ENCODE measurements at regions not wholly inside any gene's neighbourhood (a gene's known extent, or its start where the extent isn't known, plus 50 kb on each side); places are given as distances from the start of the nearest gene placed in this dataset.
"Not testable (repeated sequence)": the region's sequence is repeated elsewhere in the genome, so short reads cannot be mapped to it uniquely, and the experiment has no call there.

- TF ChIP-seq POLR2A (IDR thresholded peaks at IDR 0.05; ENCODE audit: low read depth, low read length) (no peak), POLR2AphosphoS5 (IDR thresholded peaks at IDR 0.05; ENCODE audit: low read depth, low read length) (no peak), TAF1 (IDR thresholded peaks at IDR 0.05; ENCODE audit: borderline replicate concordance, low read depth, low read length) (no peak)
- FAIRE-seq, result no peak
- no peak for DNase-seq (ENCODE audit: insufficient read length)
Observed at GRCh38 chr12:131279281-131279921, 325.7 kb downstream of the ADGRD1 start.

GRCh38 chr12:131280426-131280825 is 326.7 kb downstream of the ADGRD1 start:
- TF ChIP-seq TAF1 (IDR thresholded peaks at IDR 0.05; ENCODE audit: borderline replicate concordance, low read depth, low read length), result no peak
- TF ChIP-seq POLR2A (IDR thresholded peaks at IDR 0.05; ENCODE audit: low read depth, low read length), result no peak
- no peak for TF ChIP-seq POLR2AphosphoS5 (IDR thresholded peaks at IDR 0.05; ENCODE audit: low read depth, low read length)
- no peak for FAIRE-seq
- DNase-seq (ENCODE audit: insufficient read length), result no peak

- FAIRE-seq, result no peak
- no peak for DNase-seq (ENCODE audit: insufficient read length)
- TF ChIP-seq TAF1 (IDR thresholded peaks at IDR 0.05; ENCODE audit: borderline replicate concordance, low read depth, low read length), result no peak
- no peak for TF ChIP-seq POLR2A (IDR thresholded peaks at IDR 0.05; ENCODE audit: low read depth, low read length)
- TF ChIP-seq POLR2AphosphoS5 (IDR thresholded peaks at IDR 0.05; ENCODE audit: low read depth, low read length), result no peak
Observed at GRCh38 chr12:131281016-131281415, 327.3 kb downstream of the ADGRD1 start.

GRCh38 chr12:131282292-131283080 is 328.8 kb downstream of the ADGRD1 start:
- TF ChIP-seq POLR2A (IDR thresholded peaks at IDR 0.05; ENCODE audit: low read depth, low read length) (no peak), POLR2AphosphoS5 (IDR thresholded peaks at IDR 0.05; ENCODE audit: low read depth, low read length) (no peak), TAF1 (IDR thresholded peaks at IDR 0.05; ENCODE audit: borderline replicate concordance, low read depth, low read length) (no peak)
- FAIRE-seq (no peak), DNase-seq (ENCODE audit: insufficient read length) (no peak)

GRCh38 chr12:131283191-131283861 is 329.6 kb downstream of the ADGRD1 start:
- TF ChIP-seq POLR2AphosphoS5 (IDR thresholded peaks at IDR 0.05; ENCODE audit: low read depth, low read length), result no peak
- TF ChIP-seq POLR2A (IDR thresholded peaks at IDR 0.05; ENCODE audit: low read depth, low read length), result no peak
- no peak for TF ChIP-seq TAF1 (IDR thresholded peaks at IDR 0.05; ENCODE audit: borderline replicate concordance, low read depth, low read length)
- FAIRE-seq (no peak), DNase-seq (ENCODE audit: insufficient read length) (no peak)

GRCh38 chr12:131283862-131284825 is 330.4 kb downstream of the ADGRD1 start:
- FAIRE-seq, result peak; percentile 76

GRCh38 chr12:131284954-131285904 is 331.5 kb downstream of the ADGRD1 start:
- FAIRE-seq, result not testable (repeated sequence)

More at GRCh38 chr12:131283862-131284825, 330.4 kb downstream of the ADGRD1 start:
- not testable (repeated sequence) for DNase-seq (ENCODE audit: insufficient read length)

GRCh38 chr12:131285905-131286295 is 332.2 kb downstream of the ADGRD1 start:
- DNase-seq (ENCODE audit: insufficient read length); FAIRE-seq: not testable (repeated sequence)

More at GRCh38 chr12:131284954-131285904, 331.5 kb downstream of the ADGRD1 start:
- DNase-seq (ENCODE audit: insufficient read length), result not testable (repeated sequence)

GRCh38 chr12:131286301-131286700 is 332.6 kb downstream of the ADGRD1 start:
- DNase-seq (ENCODE audit: insufficient read length); FAIRE-seq: not testable (repeated sequence)

GRCh38 chr12:131287015-131287937 is 333.6 kb downstream of the ADGRD1 start:
- no peak for FAIRE-seq
- TF ChIP-seq POLR2A (IDR thresholded peaks at IDR 0.05; ENCODE audit: low read depth, low read length) (no peak), POLR2AphosphoS5 (IDR thresholded peaks at IDR 0.05; ENCODE audit: low read depth, low read length) (no peak), TAF1 (IDR thresholded peaks at IDR 0.05; ENCODE audit: borderline replicate concordance, low read depth, low read length) (no peak)
- DNase-seq (ENCODE audit: insufficient read length), result no peak

All from GM12892 (cell line).